ENCODE measurements at regions not wholly inside any gene's neighbourhood (a gene's known extent, or its start where the extent isn't known, plus 50 kb on each side); places are given as distances from the start of the nearest gene placed in this dataset.

- H3K4me1 Mint-ChIP-seq (ENCODE audit: low read depth): peaks cover 11% of the 10 kb centered on the region
- POLR2A ChIA-PET: no interaction called here
- CTCF ChIA-PET: interaction anchor here (1.4 kb wide), 1 partner anchor 27 kb away, joined by 6 read pairs; no protein-coding TSS in a partner anchor
- ATAC-seq: no peak
- no peaks in the 10 kb centered on the region for H3K9me3 Mint-ChIP-seq (ENCODE audit: insufficient read depth)
- no peak overlapping the region for H3K27ac Mint-ChIP-seq
- H3K27me3 Mint-ChIP-seq (ENCODE audit: low read depth): peaks cover 10% of the 10 kb centered on the region
- no peaks in the 10 kb centered on the region for H3K36me3 Mint-ChIP-seq (ENCODE audit: low read depth)
- DNase-seq: no peak
- no peak overlapping the region for H3K4me3 Mint-ChIP-seq
These were observed 116.7 kb upstream of the PROK2 start for GRCh38 chr3:71901645-71902044.

DNA sequence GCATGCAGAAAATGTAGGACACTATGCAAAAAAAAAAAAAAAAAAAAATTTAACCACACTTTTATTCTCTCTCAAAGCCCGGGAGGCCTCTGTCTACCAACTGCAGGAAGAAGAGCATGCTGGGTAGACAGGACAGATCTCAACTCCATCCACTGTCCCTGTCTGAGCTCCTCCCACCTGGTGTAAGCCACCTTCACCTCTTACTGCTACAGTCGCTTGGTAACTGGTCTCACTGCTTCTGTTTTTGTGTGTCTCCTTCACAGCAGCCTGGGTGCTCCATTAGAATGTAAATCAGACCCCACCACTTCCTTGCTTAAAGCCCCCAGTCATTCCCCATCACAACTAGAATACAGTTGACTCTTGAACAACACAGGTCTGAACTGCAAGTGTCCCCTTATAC is 115.1 kb upstream of the PROK2 start:
- POLR2A ChIA-PET: no interaction called here
- H3K9me3 Mint-ChIP-seq (ENCODE audit: insufficient read depth): no peaks in the 10 kb centered on the region
- ATAC-seq: no peak

DNA sequence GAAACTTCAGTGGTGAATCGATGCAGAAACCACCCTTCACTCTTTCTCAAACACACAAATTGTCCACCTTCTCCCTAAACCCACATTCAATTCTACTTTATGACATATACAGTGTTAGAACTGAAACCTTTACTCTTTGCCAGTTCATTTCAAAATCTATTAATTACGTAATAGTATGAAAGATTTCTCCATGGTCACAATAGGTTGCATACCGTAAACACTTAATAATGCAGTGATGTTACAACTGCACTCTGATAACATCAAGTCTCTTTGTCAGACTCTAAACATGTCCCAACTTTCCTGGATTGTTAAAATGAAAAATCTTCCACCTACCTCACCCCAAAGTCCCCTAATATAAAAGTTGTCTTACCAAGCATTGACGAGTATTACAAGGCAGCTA is 111.8 kb upstream of the PROK2 start:
- H3K9me3 Mint-ChIP-seq (ENCODE audit: insufficient read depth): no peaks in the 10 kb centered on the region
- ChIA-PET POLR2A (no interaction called here), CTCF (no interaction called here)
- H3K27ac Mint-ChIP-seq: no peak overlapping the region
- no peaks in the 10 kb centered on the region for H3K36me3 Mint-ChIP-seq (ENCODE audit: low read depth)
- H3K27me3 Mint-ChIP-seq (ENCODE audit: low read depth): peaks cover 14% of the 10 kb centered on the region
- no peak overlapping the region for H3K4me3 Mint-ChIP-seq
- no peak for DNase-seq
- no peaks in the 10 kb centered on the region for H3K4me1 Mint-ChIP-seq (ENCODE audit: low read depth)
- ATAC-seq: no peak

More for the DNA sequence above, 115.1 kb upstream of the PROK2 start:
- no peak for DNase-seq
- H3K4me3 Mint-ChIP-seq: no peak overlapping the region
- H3K27ac Mint-ChIP-seq: no peak overlapping the region
- H3K4me1 Mint-ChIP-seq (ENCODE audit: low read depth): peaks cover 2% of the 10 kb centered on the region
- H3K27me3 Mint-ChIP-seq (ENCODE audit: low read depth): peaks cover 10% of the 10 kb centered on the region
- no peaks in the 10 kb centered on the region for H3K36me3 Mint-ChIP-seq (ENCODE audit: low read depth)
- CTCF ChIA-PET: no interaction called here

GRCh38 chr3:71893702-71894479 is 108.9 kb upstream of the PROK2 start:
- Mint-ChIP-seq H3K27ac (no peak overlapping the region), H3K4me1 (ENCODE audit: low read depth) (no peaks in the 10 kb centered on the region), H3K9me3 (ENCODE audit: insufficient read depth) (no peaks in the 10 kb centered on the region), H3K4me3 (no peak overlapping the region), H3K27me3 (ENCODE audit: low read depth) (peaks cover 14% of the 10 kb centered on the region), H3K36me3 (ENCODE audit: low read depth) (no peaks in the 10 kb centered on the region)
- ATAC-seq (no peak), DNase-seq (no peak)
- CTCF ChIA-PET: interaction anchor here (0.7 kb wide), 1 partner anchor 19 kb away, joined by 3 read pairs; no protein-coding TSS in a partner anchor
- POLR2A ChIA-PET: no interaction called here

GRCh38 chr3:71893122-71893521 is 108.2 kb upstream of the PROK2 start:
- Mint-ChIP-seq H3K27me3 (ENCODE audit: low read depth) (peaks cover 17% of the 10 kb centered on the region), H3K4me3 (no peak overlapping the region), H3K36me3 (ENCODE audit: low read depth) (no peaks in the 10 kb centered on the region), H3K9me3 (ENCODE audit: insufficient read depth) (no peaks in the 10 kb centered on the region), H3K27ac (no peak overlapping the region), H3K4me1 (ENCODE audit: low read depth) (no peaks in the 10 kb centered on the region)
- ChIA-PET CTCF (no interaction called here), POLR2A (no interaction called here)
- ATAC-seq: no peak
- no peak for DNase-seq

DNA sequence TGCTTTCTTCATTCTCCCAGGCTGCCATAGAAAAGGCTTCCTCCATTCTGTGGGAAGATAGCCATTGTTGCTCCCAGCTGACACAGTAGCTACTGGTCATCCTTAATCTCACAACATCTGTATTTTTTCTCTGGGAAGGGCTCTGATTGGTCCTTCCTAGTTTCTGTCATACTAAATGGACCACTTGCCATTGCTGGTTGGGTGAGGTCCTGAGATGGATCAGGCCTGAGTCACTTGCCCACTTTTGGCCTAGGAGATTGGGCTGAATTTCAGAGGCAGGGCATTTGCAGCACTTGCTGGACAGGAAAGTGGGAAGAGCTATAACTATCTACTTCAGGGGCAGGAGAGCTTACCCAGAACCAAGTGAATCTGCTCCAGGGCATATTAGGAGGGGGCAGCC is 106.5 kb upstream of the PROK2 start:
- POLR2A ChIA-PET: no interaction called here
- CTCF ChIA-PET: no interaction called here
- H3K4me3 Mint-ChIP-seq: no peak overlapping the region
- no peaks in the 10 kb centered on the region for H3K9me3 Mint-ChIP-seq (ENCODE audit: insufficient read depth)
- DNase-seq (no peak), ATAC-seq (no peak)
- no peak overlapping the region for H3K27ac Mint-ChIP-seq
- no peaks in the 10 kb centered on the region for H3K4me1 Mint-ChIP-seq (ENCODE audit: low read depth)
- no peaks in the 10 kb centered on the region for H3K36me3 Mint-ChIP-seq (ENCODE audit: low read depth)
- H3K27me3 Mint-ChIP-seq (ENCODE audit: low read depth): peaks cover 13% of the 10 kb centered on the region

GRCh38 chr3:71890356-71890931 is 105.5 kb upstream of the PROK2 start:
- POLR2A ChIA-PET: no interaction called here

DNA sequence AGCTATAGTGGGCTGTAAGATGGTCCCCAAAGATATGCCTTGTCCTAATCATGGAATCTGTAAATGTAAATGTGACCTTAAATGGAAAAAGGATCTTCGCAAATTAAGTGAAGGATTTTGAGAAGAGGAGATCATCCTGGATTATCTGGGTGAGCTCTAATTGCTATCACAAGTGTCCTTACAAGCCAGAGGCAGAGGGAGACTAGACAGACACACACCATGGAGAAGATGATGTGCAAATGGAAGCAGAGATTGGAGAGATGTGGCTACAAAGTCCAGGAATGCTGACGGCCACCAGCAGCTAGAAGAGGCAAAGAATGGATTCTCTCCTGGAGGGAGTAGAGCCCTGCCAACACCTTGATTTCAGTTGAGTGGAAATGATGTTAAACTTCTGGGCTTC is 102.3 kb upstream of the PROK2 start:
- ATAC-seq: no peak
- H3K27ac Mint-ChIP-seq: no peak overlapping the region
- POLR2A ChIA-PET: no interaction called here

More at GRCh38 chr3:71890356-71890931, 105.5 kb upstream of the PROK2 start:
- Mint-ChIP-seq H3K4me1 (ENCODE audit: low read depth) (no peaks in the 10 kb centered on the region), H3K36me3 (ENCODE audit: low read depth) (no peaks in the 10 kb centered on the region), H3K27ac (no peak overlapping the region), H3K27me3 (ENCODE audit: low read depth) (peaks cover 18% of the 10 kb centered on the region), H3K9me3 (ENCODE audit: insufficient read depth) (no peaks in the 10 kb centered on the region), H3K4me3 (no peak overlapping the region)
- DNase-seq (no peak), ATAC-seq (no peak)
- CTCF ChIA-PET: interaction anchor here (4.7 kb wide), 1 partner anchor 15 kb away, joined by 27 read pairs; no protein-coding TSS in a partner anchor

GRCh38 chr3:71885006-71885405 is 100.1 kb upstream of the PROK2 start:
- POLR2A ChIA-PET: no interaction called here
- CTCF ChIA-PET: interaction anchor here (1.9 kb wide), 1 partner anchor 10 kb away, joined by 8 read pairs; no protein-coding TSS in a partner anchor

More for the DNA sequence above, 102.3 kb upstream of the PROK2 start:
- H3K4me3 Mint-ChIP-seq: no peak overlapping the region
- CTCF ChIA-PET: interaction anchor here (4.7 kb wide), 1 partner anchor 12 kb away, joined by 27 read pairs; no protein-coding TSS in a partner anchor
- no peaks in the 10 kb centered on the region for H3K4me1 Mint-ChIP-seq (ENCODE audit: low read depth)
- no peaks in the 10 kb centered on the region for H3K9me3 Mint-ChIP-seq (ENCODE audit: insufficient read depth)
- DNase-seq: no peak
- no peaks in the 10 kb centered on the region for H3K36me3 Mint-ChIP-seq (ENCODE audit: low read depth)
- peaks cover 30% of the 10 kb centered on the region for H3K27me3 Mint-ChIP-seq (ENCODE audit: low read depth)

GRCh38 chr3:71881732-71882131 is 96.8 kb upstream of the PROK2 start:
- ATAC-seq (no peak), DNase-seq (no peak)
- Mint-ChIP-seq H3K27me3 (ENCODE audit: low read depth) (peaks cover 29% of the 10 kb centered on the region), H3K27ac (no peak overlapping the region), H3K36me3 (ENCODE audit: low read depth) (no peaks in the 10 kb centered on the region), H3K9me3 (ENCODE audit: insufficient read depth) (no peaks in the 10 kb centered on the region), H3K4me1 (ENCODE audit: low read depth) (no peaks in the 10 kb centered on the region), H3K4me3 (no peak overlapping the region)
- ChIA-PET CTCF (no interaction called here), POLR2A (no interaction called here)

More at GRCh38 chr3:71885006-71885405, 100.1 kb upstream of the PROK2 start:
- Mint-ChIP-seq H3K27me3 (ENCODE audit: low read depth) (peaks cover 36% of the 10 kb centered on the region), H3K4me3 (no peak overlapping the region), H3K4me1 (ENCODE audit: low read depth) (no peaks in the 10 kb centered on the region), H3K36me3 (ENCODE audit: low read depth) (no peaks in the 10 kb centered on the region), H3K27ac (no peak overlapping the region), H3K9me3 (ENCODE audit: insufficient read depth) (no peaks in the 10 kb centered on the region)
- DNase-seq: no peak
- ATAC-seq: no peak

DNA sequence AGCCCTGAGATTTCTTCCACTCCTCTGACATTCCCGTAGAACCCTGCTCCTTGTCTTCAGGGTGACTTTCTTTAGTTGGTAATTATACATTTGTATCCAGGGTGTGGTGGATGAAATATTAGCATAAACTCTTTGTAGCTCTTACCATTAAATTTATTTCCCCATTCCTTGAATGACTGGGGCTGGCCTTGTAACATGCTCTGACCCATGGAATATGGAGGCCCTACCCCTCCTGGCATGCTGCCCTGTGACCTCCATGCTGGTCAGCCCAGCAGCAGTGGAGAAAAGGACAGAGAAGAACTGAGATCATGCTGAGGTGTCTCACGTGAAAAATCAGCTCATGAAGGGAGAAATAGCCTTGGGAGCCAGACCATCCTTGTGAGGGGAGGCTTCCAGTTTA is 96.1 kb upstream of the PROK2 start:
- POLR2A ChIA-PET: no interaction called here
- H3K27me3 Mint-ChIP-seq (ENCODE audit: low read depth): peaks cover 23% of the 10 kb centered on the region

GRCh38 chr3:71879089-71879488 is 94.1 kb upstream of the PROK2 start:
- DNase-seq: no peak
- ChIA-PET POLR2A (no interaction called here), CTCF (interaction anchor here (1.6 to 3.0 kb wide), 2 partner anchors 149 to 943 kb away, joined by 3 to 12 read pairs; no protein-coding TSS in a partner anchor)
- no peaks in the 10 kb centered on the region for H3K9me3 Mint-ChIP-seq (ENCODE audit: insufficient read depth)
- H3K36me3 Mint-ChIP-seq (ENCODE audit: low read depth): no peaks in the 10 kb centered on the region
- H3K27ac Mint-ChIP-seq: no peak overlapping the region
- no peak overlapping the region for H3K4me3 Mint-ChIP-seq
- ATAC-seq: no peak
- H3K4me1 Mint-ChIP-seq (ENCODE audit: low read depth): peaks cover 8% of the 10 kb centered on the region
- H3K27me3 Mint-ChIP-seq (ENCODE audit: low read depth): peaks cover 15% of the 10 kb centered on the region

More for the DNA sequence above, 96.1 kb upstream of the PROK2 start:
- CTCF ChIA-PET: interaction anchor here (3.0 kb wide), 1 partner anchor 941 kb away, joined by 12 read pairs; no protein-coding TSS in a partner anchor
- Mint-ChIP-seq H3K4me1 (ENCODE audit: low read depth) (no peaks in the 10 kb centered on the region), H3K4me3 (no peak overlapping the region), H3K27ac (no peak overlapping the region), H3K9me3 (ENCODE audit: insufficient read depth) (no peaks in the 10 kb centered on the region), H3K36me3 (ENCODE audit: low read depth) (no peaks in the 10 kb centered on the region)
- ATAC-seq: no peak
- no peak for DNase-seq

All from activated CD8-positive, alpha-beta T cell treated with anti-CD3 and anti-CD28 coated beads, Interleukin-2, amount 10 ng/mL, durations not matched to agents 7 days and 5 days (primary cell).